T-helper 9 cell (primary cell): ENCODE measurements at regions not wholly inside any gene's neighbourhood (a gene's known extent, or its start where the extent isn't known, plus 50 kb on each side); places are given as distances from the start of the nearest gene placed in this dataset.
"Not testable (repeated sequence)": the region's sequence is repeated elsewhere in the genome, so short reads cannot be mapped to it uniquely, and the experiment has no call there.

Experiments used
- DNase-seq: peaks from one replicate; pipeline ENCODE4 v3.0.0-alpha.2; 2020

- no peak for DNase-seq
Observed at GRCh38 chr3:106420628-106421027, 551.8 kb upstream of the CBLB start.

DNA sequence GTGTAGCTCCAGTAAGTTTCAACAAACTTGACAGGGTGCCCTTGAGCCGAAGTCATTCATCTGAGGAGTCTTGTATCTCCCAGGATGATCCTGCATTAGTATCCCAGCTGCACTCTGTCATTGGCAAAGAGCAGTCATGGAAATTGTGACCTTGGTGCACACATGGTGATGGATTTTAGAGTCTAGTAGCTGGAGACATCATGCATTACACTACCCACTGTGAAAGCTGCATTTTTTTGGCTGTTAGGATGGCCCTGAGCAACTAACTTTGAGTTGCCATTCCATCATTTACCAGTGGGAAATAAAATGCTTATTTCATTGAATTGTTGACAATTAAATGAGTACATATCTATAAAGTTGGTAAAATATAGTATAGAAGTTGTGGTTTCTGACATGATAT, 552.6 kb upstream of the CBLB start:
- DNase-seq: no peak

- DNase-seq: no peak
Observed at GRCh38 chr3:106421909-106422308, 553.1 kb upstream of the CBLB start.

DNA sequence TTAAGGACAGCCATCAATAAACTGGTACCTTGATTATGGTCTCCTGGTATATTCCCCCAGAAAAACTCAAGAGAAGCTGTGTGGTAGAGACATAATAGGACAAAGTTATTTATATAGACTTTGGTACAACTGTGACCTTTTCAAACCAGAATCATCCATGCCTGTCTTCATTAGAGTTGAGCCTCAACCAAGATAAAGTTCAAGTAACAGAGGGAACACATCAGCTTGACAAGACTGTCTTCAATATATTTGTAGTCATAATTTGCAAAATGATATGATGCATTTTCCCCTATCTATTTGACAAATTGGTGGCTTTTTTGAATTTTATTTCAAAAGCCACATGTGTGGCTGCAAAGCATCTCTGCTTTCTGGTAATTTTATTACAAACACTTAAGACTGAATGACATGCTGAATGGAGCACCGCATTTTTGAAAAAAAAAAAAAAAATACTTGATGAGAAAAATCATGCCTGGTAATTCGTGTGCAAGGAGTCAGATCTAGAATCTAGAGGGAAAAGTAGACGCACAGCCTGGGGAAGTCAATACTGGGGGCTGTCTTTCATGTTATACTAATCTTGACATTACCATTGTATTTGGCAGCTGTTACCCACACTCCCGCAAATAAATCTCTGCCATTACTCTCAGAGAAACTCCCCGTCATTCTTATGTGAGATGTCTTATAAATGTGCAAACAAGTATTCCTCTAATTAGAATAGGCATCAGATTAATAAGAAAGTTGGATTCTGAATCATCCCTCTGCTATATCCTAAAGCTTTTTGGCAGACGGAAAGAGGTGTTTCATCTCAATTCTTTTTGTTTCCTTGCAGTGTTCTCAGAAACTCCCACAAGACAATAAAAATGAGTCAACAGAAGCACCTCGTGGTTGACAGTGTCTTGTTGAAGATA, 554.8 kb upstream of the CBLB start:
- DNase-seq: no peak

DNA sequence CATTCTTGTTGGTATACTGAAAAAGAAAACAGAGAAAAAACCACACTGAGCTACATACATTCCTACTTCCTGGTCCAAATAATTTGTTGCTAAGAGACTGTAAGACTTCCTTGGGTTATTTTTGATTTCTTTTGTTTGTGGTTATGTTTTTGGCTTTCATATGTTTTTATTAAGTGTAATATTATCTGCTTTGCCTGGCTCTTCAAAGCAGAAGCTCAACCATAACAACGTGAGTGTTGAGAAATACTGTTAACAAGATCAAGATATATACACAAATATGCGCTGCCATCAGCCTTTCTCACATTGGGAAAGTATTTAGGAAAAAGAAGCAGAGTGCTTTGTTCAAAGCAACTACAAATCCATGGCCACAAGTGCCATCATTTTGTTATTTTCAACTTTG, 556.2 kb upstream of the CBLB start:
- no peak for DNase-seq

DNA sequence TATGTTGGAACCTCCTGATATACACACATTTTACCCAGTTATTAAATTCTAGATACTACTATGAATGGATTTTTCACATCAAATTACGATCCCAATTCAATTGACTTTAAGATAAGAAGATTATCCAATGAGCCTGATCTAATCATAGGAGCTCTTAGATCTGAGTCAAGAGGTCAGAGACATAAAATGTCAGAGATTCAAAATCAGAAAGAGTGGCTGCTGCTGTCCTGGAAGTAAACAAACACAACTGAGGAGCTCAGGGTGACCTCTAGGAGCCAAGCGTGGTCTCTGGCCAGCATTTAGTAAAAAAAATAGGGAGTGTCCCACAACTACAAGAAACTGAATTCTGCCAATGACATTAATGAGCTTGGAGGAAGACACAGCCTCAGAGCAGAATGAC, 557.1 kb upstream of the CBLB start:
- no peak for DNase-seq

GRCh38 chr3:106428565-106428994, 559.8 kb upstream of the CBLB start:
- DNase-seq: no peak

GRCh38 chr3:106431721-106432120, 562.9 kb upstream of the CBLB start:
- no peak for DNase-seq

DNA sequence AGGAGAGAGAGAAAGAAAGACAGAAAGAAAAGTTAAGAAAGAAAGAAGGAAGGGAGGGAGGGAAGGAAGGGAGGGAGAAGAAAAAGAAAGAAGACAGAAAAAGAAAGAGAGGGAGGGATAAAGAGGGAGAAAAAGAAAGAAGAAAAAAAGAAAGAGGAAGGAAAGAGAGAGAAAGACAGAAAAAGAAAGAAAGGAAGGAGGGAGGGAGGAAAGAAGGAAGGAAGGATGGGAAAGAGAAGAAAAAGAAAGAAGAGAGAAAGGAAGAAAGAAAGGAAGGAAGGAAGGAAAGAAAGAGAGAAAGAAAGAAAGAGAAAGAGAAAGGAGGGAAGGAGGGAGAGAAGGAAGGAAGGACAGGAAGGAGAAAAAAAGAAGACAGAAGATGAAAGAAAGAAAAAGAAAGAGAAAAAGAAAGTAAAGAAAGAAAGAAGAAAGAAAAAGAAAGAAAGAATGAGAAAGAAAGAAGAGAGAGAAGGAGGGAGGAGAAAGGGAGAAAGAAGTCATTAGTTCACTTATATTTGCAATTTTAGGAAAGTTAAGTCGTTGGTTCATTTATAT, 567.2 kb upstream of the CBLB start:
- DNase-seq: no peak

DNA sequence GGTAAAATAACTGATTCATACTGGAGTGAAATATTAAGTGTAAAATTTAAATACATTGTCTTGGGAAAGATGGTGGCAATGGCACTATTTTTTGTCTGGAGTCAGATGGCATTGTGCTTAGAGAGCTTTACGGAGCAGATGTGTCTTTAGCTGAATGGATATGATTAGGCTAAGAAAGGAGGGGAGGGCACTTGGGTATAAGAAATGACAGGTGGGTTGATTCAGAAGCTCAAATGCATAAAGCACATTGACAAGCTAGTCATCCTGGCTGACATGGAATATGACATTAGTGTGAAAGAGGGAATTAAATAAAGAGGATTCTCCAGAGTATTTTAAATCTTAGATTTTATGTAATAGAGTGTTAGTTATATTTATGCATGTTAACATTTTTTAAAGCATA, 570.1 kb upstream of the CBLB start:
- DNase-seq: no peak

GRCh38 chr3:106440672-106441071, 571.9 kb upstream of the CBLB start:
- no peak for DNase-seq

DNA sequence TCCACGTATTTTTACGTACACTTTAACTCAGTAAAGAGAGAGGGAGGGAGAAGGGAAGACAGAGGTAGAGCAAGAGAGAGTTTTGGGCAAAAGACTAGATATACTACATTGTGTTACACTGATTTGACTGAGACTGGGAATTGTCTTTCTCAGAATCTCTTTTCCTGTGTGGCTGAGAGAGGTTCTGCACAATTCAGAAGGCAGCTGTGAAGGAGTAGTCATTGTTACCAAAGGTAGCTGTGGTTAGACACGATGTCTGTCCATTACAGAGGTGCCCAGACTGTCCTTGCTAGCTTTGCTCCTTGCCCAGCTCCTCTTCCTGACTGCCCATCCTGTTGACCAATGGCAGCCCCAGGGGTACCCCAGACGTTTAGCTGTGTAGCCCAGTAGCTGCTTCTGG, 577.5 kb upstream of the CBLB start:
- DNase-seq: no peak

DNA sequence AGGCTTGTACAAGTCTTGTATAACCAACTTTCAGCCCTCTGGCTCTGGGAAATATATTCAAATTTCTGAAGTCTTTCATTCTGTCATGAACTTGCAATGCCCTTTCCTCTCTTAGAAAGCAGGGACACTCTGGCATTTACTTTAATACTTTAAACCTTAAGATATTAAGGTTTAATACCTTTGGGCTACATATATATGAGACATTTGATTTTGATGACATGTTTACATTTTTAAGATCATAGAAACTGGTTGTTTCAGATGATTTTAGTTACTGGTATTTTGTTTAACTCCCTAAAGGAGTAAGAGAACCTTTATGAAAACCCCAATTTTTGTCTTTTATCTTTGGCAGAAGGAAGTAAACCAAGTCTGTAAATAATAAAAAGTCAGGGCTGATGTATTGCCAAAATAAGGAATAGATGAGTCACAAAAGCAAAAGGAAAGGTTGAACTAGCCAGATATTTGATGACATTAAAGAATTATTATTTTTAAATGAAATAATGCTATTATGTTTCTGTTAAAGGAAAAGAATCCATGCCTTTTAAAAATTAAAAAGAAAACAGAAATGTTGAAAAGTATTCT, 579.0 kb upstream of the CBLB start:
- DNase-seq: no peak

GRCh38 chr3:106448372-106448966, 579.7 kb upstream of the CBLB start:
- not testable (repeated sequence) for DNase-seq

DNA sequence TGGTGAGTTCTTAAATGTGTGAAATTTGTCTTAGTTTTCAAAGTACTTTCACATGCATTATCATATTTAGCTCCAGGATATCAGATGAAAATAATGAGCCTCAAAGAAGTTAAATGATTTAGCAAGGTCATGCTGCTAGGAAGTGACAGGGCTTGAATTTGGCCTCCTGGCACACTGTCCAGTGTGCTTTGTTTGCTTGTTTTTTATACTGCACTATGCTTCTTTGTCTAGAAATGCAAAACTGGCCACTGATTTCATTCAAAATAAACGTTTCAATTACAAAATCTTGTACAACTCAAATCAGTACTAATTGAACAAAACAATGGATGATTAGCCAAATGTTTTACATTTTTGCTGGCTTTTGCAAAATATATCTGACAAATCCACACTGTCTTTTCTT, 583.3 kb upstream of the CBLB start:
- no peak for DNase-seq

- DNase-seq: no peak
Observed at GRCh38 chr3:106454497-106454896, 585.7 kb upstream of the CBLB start.

GRCh38 chr3:106457281-106458180, 588.7 kb upstream of the CBLB start:
- no peak for DNase-seq

DNA sequence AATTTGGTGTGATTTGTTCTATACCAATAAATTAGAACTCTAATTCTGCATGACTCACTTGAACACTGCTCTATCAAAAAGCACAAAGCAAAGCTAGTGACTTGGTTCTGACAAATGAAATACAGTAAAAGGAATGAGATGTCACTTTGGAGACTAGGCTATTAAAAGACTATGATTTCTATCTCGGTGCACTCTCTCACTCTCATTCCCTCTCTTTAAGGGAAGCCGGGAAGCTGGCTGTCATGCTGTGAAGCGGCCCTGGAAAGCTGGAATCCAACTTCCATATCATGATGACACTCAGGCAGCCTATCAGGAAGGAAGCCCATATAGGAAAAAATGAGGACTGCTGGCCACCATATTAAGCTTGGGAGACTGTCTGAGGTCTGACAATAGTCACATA, 590.1 kb upstream of the CBLB start:
- no peak for DNase-seq

GRCh38 chr3:106466881-106467280, 598.1 kb upstream of the CBLB start:
- DNase-seq: no peak

- no peak for DNase-seq
Observed at GRCh38 chr3:106473576-106474475, 605.0 kb upstream of the CBLB start.

- DNase-seq: no peak
Observed at GRCh38 chr3:106482451-106482850, 613.6 kb upstream of the CBLB start.

GRCh38 chr3:106485217-106485616, 616.4 kb upstream of the CBLB start:
- DNase-seq: no peak
